ENCODE measurements at regions not wholly inside any gene's neighbourhood (a gene's known extent, or its start where the extent isn't known, plus 50 kb on each side); places are given as distances from the start of the nearest gene placed in this dataset.

DNA sequence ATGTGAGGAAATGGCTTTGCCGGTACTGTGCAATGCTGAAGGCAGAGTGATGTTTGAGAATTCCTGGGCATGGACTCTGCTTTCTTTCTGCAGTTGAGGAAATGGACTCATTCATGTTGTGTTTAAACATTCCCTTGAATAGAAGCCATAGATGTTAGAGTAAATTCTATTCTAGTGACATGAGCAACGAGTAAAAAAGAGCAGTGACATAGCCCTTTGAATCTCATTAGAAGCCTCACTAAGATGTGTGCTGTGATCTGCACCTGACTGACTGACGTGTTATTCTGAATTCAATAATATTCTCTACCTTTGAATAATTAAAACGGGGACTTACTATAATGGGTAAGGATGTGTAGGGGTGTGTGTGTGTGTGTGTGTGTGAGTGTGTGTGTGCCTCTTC is 113.7 kb upstream of the KLF4 start:
- Histone ChIP-seq H3K4me2 (ENCODE audit: low read length) (no peak overlapping the region), H3K9ac (ENCODE audit: low read depth, low read length) (no peak overlapping the region), H3K9me3 (replicated peaks; ENCODE audit: low read length) (no peaks in the 10 kb centered on the region), H3K36me3 (ENCODE audit: insufficient read depth, low read length) (no peaks in the 10 kb centered on the region), H3K4me3 (ENCODE audit: low read length) (no peak overlapping the region), H3K4me1 (ENCODE audit: control insufficient read depth, insufficient read depth, low read length) (no peaks in the 10 kb centered on the region), H3K27me3 (ENCODE audit: control insufficient read depth, insufficient read depth, low read length) (no peaks in the 10 kb centered on the region)

DNA sequence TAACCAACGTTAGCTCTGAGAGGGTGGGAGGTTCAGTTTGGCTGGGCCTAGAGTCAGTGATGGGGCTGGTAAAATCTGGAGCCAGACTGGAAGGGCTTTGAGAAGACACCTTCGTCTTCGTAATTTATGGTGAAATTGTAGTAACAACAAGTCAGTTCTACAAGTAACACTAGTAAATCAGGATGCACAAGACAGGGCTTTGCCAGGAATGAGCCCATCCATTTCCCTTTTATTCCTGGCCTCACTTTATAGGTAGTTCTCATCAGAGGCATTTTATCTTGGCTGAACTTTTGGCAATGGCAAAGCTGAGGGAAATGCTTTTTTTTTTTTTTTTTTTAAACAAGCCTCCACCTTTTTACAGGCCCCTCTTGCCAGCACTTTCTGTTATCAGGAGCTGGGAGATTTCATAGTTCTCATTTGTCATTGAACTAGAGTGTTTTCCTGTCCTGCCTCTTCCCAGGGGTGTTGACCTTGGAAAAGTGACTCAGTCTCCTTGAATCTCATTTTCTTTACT is 110.5 kb upstream of the KLF4 start:
- no peak overlapping the region for H3K4me2 ChIP-seq (ENCODE audit: low read length)
- no peak overlapping the region for H3K9ac ChIP-seq (ENCODE audit: low read depth, low read length)
- no peaks in the 10 kb centered on the region for H3K4me1 ChIP-seq (ENCODE audit: control insufficient read depth, insufficient read depth, low read length)
- H3K4me3 ChIP-seq (ENCODE audit: low read length): no peak overlapping the region
- no peaks in the 10 kb centered on the region for H3K36me3 ChIP-seq (ENCODE audit: insufficient read depth, low read length)
- H3K9me3 ChIP-seq (replicated peaks; ENCODE audit: low read length): no peaks in the 10 kb centered on the region
- H3K27me3 ChIP-seq (ENCODE audit: control insufficient read depth, insufficient read depth, low read length): no peaks in the 10 kb centered on the region

GRCh38 chr9:107597743-107598217 is 108.2 kb upstream of the KLF4 start:
- Histone ChIP-seq H3K4me3 (ENCODE audit: low read length) (no peak overlapping the region), H3K9me3 (replicated peaks; ENCODE audit: low read length) (no peaks in the 10 kb centered on the region), H3K27me3 (ENCODE audit: control insufficient read depth, insufficient read depth, low read length) (peaks cover 12% of the 10 kb centered on the region), H3K4me1 (ENCODE audit: control insufficient read depth, insufficient read depth, low read length) (no peaks in the 10 kb centered on the region), H3K36me3 (ENCODE audit: insufficient read depth, low read length) (no peaks in the 10 kb centered on the region), H3K4me2 (ENCODE audit: low read length) (no peak overlapping the region), H3K9ac (ENCODE audit: low read depth, low read length) (no peak overlapping the region)

DNA sequence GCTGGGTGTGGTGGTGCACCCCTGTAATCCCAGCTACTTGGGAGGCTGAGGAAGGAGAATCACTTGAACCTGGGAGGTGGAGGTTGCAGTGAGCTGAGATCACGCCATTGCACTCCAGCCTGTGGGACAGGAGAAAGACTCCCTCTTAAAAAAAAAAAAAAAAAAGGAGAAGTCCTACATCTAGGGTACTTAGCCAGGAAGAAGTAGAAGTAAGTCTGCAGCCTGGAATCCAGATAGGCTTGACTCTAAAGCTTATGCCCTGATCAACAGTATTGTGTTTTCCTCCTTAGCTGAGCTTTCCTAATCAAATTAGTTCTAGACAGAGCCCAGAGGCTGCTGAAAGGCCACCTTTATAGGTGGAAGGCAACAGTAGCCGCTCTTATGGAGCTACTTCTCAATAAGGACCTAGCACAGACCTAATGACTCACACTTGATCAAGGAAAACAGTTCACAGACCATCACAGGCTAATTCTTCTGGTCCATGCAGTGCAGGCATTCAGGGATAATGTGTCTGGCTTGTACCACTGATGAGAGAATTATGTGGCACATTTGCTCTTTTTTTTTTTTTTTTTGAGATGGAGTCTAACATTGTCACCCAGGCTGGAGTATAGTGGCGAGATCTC is 105.5 kb upstream of the KLF4 start:
- H3K4me3 ChIP-seq (ENCODE audit: low read length): no peak overlapping the region
- no peaks in the 10 kb centered on the region for H3K9me3 ChIP-seq (replicated peaks; ENCODE audit: low read length)
- no peak overlapping the region for H3K9ac ChIP-seq (ENCODE audit: low read depth, low read length)
- no peaks in the 10 kb centered on the region for H3K4me1 ChIP-seq (ENCODE audit: control insufficient read depth, insufficient read depth, low read length)
- peaks cover 21% of the 10 kb centered on the region for H3K27me3 ChIP-seq (ENCODE audit: control insufficient read depth, insufficient read depth, low read length)
- no peaks in the 10 kb centered on the region for H3K36me3 ChIP-seq (ENCODE audit: insufficient read depth, low read length)
- H3K4me2 ChIP-seq (ENCODE audit: low read length): no peak overlapping the region

- no peaks in the 10 kb centered on the region for H3K4me1 ChIP-seq (ENCODE audit: control insufficient read depth, insufficient read depth, low read length)
- H3K27me3 ChIP-seq (ENCODE audit: control insufficient read depth, insufficient read depth, low read length): peaks cover 21% of the 10 kb centered on the region
- H3K9ac ChIP-seq (ENCODE audit: low read depth, low read length): no peak overlapping the region
- no peaks in the 10 kb centered on the region for H3K9me3 ChIP-seq (replicated peaks; ENCODE audit: low read length)
- H3K36me3 ChIP-seq (ENCODE audit: insufficient read depth, low read length): no peaks in the 10 kb centered on the region
- no peak overlapping the region for H3K4me3 ChIP-seq (ENCODE audit: low read length)
- no peak overlapping the region for H3K4me2 ChIP-seq (ENCODE audit: low read length)
These were observed 103.8 kb upstream of the KLF4 start for GRCh38 chr9:107593224-107593870.

DNA sequence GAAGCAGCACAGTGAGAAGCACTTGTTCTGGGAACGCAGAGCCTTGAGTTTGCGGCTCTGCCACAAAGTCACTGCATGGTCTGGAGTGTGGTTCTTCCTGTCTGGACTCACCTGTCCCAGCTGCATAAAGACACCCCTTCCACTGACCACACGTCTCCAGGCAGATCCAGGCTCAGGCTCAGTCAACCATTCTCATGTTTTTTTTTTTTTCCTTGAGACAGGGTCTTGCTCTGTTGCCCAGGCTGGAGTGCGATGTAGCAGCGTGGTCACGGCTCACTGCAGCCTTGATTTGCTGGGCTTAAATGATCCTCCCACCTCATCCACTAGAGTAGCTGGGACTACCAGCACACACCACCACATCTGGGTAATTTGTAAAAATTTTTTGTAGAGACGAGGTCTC is 102.9 kb upstream of the KLF4 start:
- Histone ChIP-seq H3K27me3 (ENCODE audit: control insufficient read depth, insufficient read depth, low read length) (peaks cover 21% of the 10 kb centered on the region), H3K36me3 (ENCODE audit: insufficient read depth, low read length) (no peaks in the 10 kb centered on the region), H3K4me1 (ENCODE audit: control insufficient read depth, insufficient read depth, low read length) (no peaks in the 10 kb centered on the region), H3K4me3 (ENCODE audit: low read length) (no peak overlapping the region), H3K9ac (ENCODE audit: low read depth, low read length) (no peak overlapping the region), H3K4me2 (ENCODE audit: low read length) (no peak overlapping the region), H3K9me3 (replicated peaks; ENCODE audit: low read length) (no peaks in the 10 kb centered on the region)

DNA sequence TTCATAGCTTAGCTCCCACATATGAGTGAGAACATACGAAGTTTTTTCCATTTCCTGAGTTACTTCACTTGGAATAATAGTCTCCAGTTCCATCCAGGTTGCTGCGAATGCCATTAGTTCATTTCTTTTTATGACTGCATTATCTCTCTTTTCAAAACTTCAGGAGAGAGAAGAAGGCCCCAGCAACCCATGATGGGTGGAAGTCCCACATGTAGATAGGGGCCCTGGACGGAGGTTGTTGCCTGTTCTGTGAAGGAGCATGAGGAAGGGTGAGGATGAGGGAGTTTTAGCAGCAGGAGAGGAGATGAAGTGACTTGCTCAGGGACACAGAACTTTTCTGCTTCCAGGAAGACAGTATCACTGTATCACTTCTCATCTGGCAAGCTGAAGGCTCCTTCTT is 102.2 kb upstream of the KLF4 start:
- H3K9me3 ChIP-seq (replicated peaks; ENCODE audit: low read length): no peaks in the 10 kb centered on the region
- no peaks in the 10 kb centered on the region for H3K4me1 ChIP-seq (ENCODE audit: control insufficient read depth, insufficient read depth, low read length)
- H3K4me2 ChIP-seq (ENCODE audit: low read length): no peak overlapping the region
- H3K4me3 ChIP-seq (ENCODE audit: low read length): no peak overlapping the region
- no peaks in the 10 kb centered on the region for H3K36me3 ChIP-seq (ENCODE audit: insufficient read depth, low read length)
- H3K9ac ChIP-seq (ENCODE audit: low read depth, low read length): no peak overlapping the region
- peaks cover 21% of the 10 kb centered on the region for H3K27me3 ChIP-seq (ENCODE audit: control insufficient read depth, insufficient read depth, low read length)

- no peak overlapping the region for H3K4me2 ChIP-seq (ENCODE audit: low read length)
- peaks cover 10% of the 10 kb centered on the region for H3K27me3 ChIP-seq (ENCODE audit: control insufficient read depth, insufficient read depth, low read length)
- H3K4me3 ChIP-seq (ENCODE audit: low read length): no peak overlapping the region
- no peaks in the 10 kb centered on the region for H3K36me3 ChIP-seq (ENCODE audit: insufficient read depth, low read length)
- H3K9ac ChIP-seq (ENCODE audit: low read depth, low read length): no peak overlapping the region
- H3K9me3 ChIP-seq (replicated peaks; ENCODE audit: low read length): no peaks in the 10 kb centered on the region
- H3K4me1 ChIP-seq (ENCODE audit: control insufficient read depth, insufficient read depth, low read length): no peaks in the 10 kb centered on the region
These were observed 98.8 kb upstream of the KLF4 start for GRCh38 chr9:107588393-107588792.

GRCh38 chr9:107587191-107587963 is 97.8 kb upstream of the KLF4 start:
- Histone ChIP-seq H3K27me3 (ENCODE audit: control insufficient read depth, insufficient read depth, low read length) (peaks cover 6% of the 10 kb centered on the region), H3K4me3 (ENCODE audit: low read length) (no peak overlapping the region), H3K36me3 (ENCODE audit: insufficient read depth, low read length) (no peaks in the 10 kb centered on the region), H3K9ac (ENCODE audit: low read depth, low read length) (no peak overlapping the region), H3K4me1 (ENCODE audit: control insufficient read depth, insufficient read depth, low read length) (no peaks in the 10 kb centered on the region), H3K4me2 (ENCODE audit: low read length) (no peak overlapping the region), H3K9me3 (replicated peaks; ENCODE audit: low read length) (no peaks in the 10 kb centered on the region)

GRCh38 chr9:107586493-107586892 is 96.9 kb upstream of the KLF4 start:
- Histone ChIP-seq H3K9me3 (replicated peaks; ENCODE audit: low read length) (no peaks in the 10 kb centered on the region), H3K27me3 (ENCODE audit: control insufficient read depth, insufficient read depth, low read length) (no peaks in the 10 kb centered on the region), H3K36me3 (ENCODE audit: insufficient read depth, low read length) (no peaks in the 10 kb centered on the region), H3K4me1 (ENCODE audit: control insufficient read depth, insufficient read depth, low read length) (no peaks in the 10 kb centered on the region), H3K9ac (ENCODE audit: low read depth, low read length) (no peak overlapping the region), H3K4me3 (ENCODE audit: low read length) (no peak overlapping the region), H3K4me2 (ENCODE audit: low read length) (no peak overlapping the region)

- Histone ChIP-seq H3K4me3 (ENCODE audit: low read length) (no peak overlapping the region), H3K36me3 (ENCODE audit: insufficient read depth, low read length) (no peaks in the 10 kb centered on the region), H3K9ac (ENCODE audit: low read depth, low read length) (no peak overlapping the region), H3K4me1 (ENCODE audit: control insufficient read depth, insufficient read depth, low read length) (no peaks in the 10 kb centered on the region), H3K4me2 (ENCODE audit: low read length) (no peak overlapping the region), H3K27me3 (ENCODE audit: control insufficient read depth, insufficient read depth, low read length) (no peaks in the 10 kb centered on the region), H3K9me3 (replicated peaks; ENCODE audit: low read length) (no peaks in the 10 kb centered on the region)
These were observed 95.9 kb upstream of the KLF4 start for GRCh38 chr9:107585465-107585864.
